HS-5 (cell line): ENCODE measurements at regions not wholly inside any gene's neighbourhood (a gene's known extent, or its start where the extent isn't known, plus 50 kb on each side); places are given as distances from the start of the nearest gene placed in this dataset.
A peak's percentile ranks its signal among the peaks of the same experiment; 100 is the strongest.

Source experiments
- DNase-seq: peaks from one replicate; pipeline ENCODE4 v3.0.0-alpha.2; 2012; ENCODE audit warnings: low read depth

- DNase-seq = no peak
These were observed 260.0 kb downstream of the ABHD5 start for GRCh38 chr3:43950775-43951174.

- no peak for DNase-seq
These were observed 261.1 kb downstream of the ABHD5 start for GRCh38 chr3:43951813-43952212.

- DNase-seq = no peak
These were observed 262.6 kb downstream of the ABHD5 start for GRCh38 chr3:43953380-43953779.

GRCh38 chr3:43953814-43954692 lies 263.3 kb downstream of the ABHD5 start:
- DNase-seq = peak; percentile 50

GRCh38 chr3:43956945-43957344 lies 266.2 kb downstream of the ABHD5 start:
- no peak for DNase-seq

- DNase-seq = no peak
These were observed 266.8 kb downstream of the ABHD5 start for GRCh38 chr3:43957553-43957952.

GRCh38 chr3:43958005-43958770 lies 267.4 kb downstream of the ABHD5 start:
- no peak for DNase-seq

GRCh38 chr3:43958973-43959372 lies 268.2 kb downstream of the ABHD5 start:
- no peak for DNase-seq

GRCh38 chr3:43959498-43960447 lies 269.0 kb downstream of the ABHD5 start:
- DNase-seq = no peak

GRCh38 chr3:43960448-43960840 lies 269.7 kb downstream of the ABHD5 start:
- DNase-seq = no peak

GRCh38 chr3:43962043-43962442 lies 271.3 kb downstream of the ABHD5 start:
- no peak for DNase-seq

GRCh38 chr3:43963208-43963607 lies 272.5 kb downstream of the ABHD5 start:
- no peak for DNase-seq

GRCh38 chr3:43964640-43965039 lies 273.9 kb downstream of the ABHD5 start:
- no peak for DNase-seq

- no peak for DNase-seq
These were observed 274.9 kb downstream of the ABHD5 start for GRCh38 chr3:43965656-43966055.

- DNase-seq = no peak
These were observed 275.4 kb downstream of the ABHD5 start for GRCh38 chr3:43966126-43966525.

- DNase-seq = no peak
These were observed 275.2 kb upstream of the TOPAZ1 start for GRCh38 chr3:43966530-43966929.

- DNase-seq = no peak
These were observed 273.2 kb upstream of the TOPAZ1 start for GRCh38 chr3:43968465-43968864.

GRCh38 chr3:43969944-43970343 lies 271.7 kb upstream of the TOPAZ1 start:
- no peak for DNase-seq

- DNase-seq = no peak
These were observed 271.3 kb upstream of the TOPAZ1 start for GRCh38 chr3:43970351-43970750.

GRCh38 chr3:43970920-43971319 lies 270.8 kb upstream of the TOPAZ1 start:
- no peak for DNase-seq

GRCh38 chr3:43971486-43971885 lies 270.2 kb upstream of the TOPAZ1 start:
- DNase-seq = no peak

- DNase-seq = no peak
These were observed 263.0 kb upstream of the TOPAZ1 start for GRCh38 chr3:43978708-43979107.
